Calu3 (cell line): ENCODE measurements at regions not wholly inside any gene's neighbourhood (a gene's known extent, or its start where the extent isn't known, plus 50 kb on each side); places are given as distances from the start of the nearest gene placed in this dataset.
A peak's percentile ranks its signal among the peaks of the same experiment; 100 is the strongest.

ENCODE experiments used
- BruUV-seq: library from RNA; stranded (reverse); fragments of 400-500 nt; replicated peaks from 2 replicates; lab custom pipeline; 2021; lab: Mats Ljungman, UMichigan
- CTCF ChIA-PET: fragments of 300-600 bp; sonication (Branson Sonifier 250); formaldehyde crosslinking; loops from one replicate; lab custom pipeline; 2022; ENCODE audit warnings: antibody characterized with exemption; lab: Charles Lee
- DNase-seq: peaks from one replicate; pipeline ENCODE4 v3.0.0; 2022
- H3K27ac Mint-ChIP-seq: one replicate; pipeline ENCODE4 v1.8.0; 2022; ENCODE audit warnings: mixed read lengths; ENCODE audit not compliant: unreplicated experiment
- H3K27me3 Mint-ChIP-seq: one replicate; pipeline ENCODE4 v1.8.0; 2022; ENCODE audit warnings: mixed read lengths; ENCODE audit not compliant: unreplicated experiment
- H3K36me3 Mint-ChIP-seq: one replicate; pipeline ENCODE4 v1.8.0; 2022; ENCODE audit warnings: mild to moderate bottlenecking, moderate library complexity, mixed read lengths; ENCODE audit not compliant: insufficient read depth, unreplicated experiment
- H3K4me1 Mint-ChIP-seq: one replicate; pipeline ENCODE4 v1.8.0; 2022; ENCODE audit warnings: mild to moderate bottlenecking, low read depth, mixed read lengths; ENCODE audit not compliant: unreplicated experiment
- H3K4me3 Mint-ChIP-seq: one replicate; pipeline ENCODE4 v1.8.0; 2022; ENCODE audit warnings: mild to moderate bottlenecking, low read depth, moderate library complexity, mixed read lengths; ENCODE audit not compliant: unreplicated experiment
- H3K9me3 Mint-ChIP-seq: one replicate; pipeline ENCODE4 v1.8.0; 2022; ENCODE audit warnings: low read depth, mixed read lengths; ENCODE audit not compliant: unreplicated experiment
- CTCF ChIP-seq: fragments of 200-600 bp; IDR thresholded peaks from one replicate; pipeline ENCODE4 v1.8.0; 2022; ENCODE audit warnings: antibody characterized with exemption; ENCODE audit not compliant: unreplicated experiment
- intact Hi-C: fragments of 100-400 bp; cut with micrococcal nuclease; formaldehyde crosslinking; loops from one replicate; pipeline ENCODE4 v1.10.0; 2022; ENCODE audit not compliant: unreplicated experiment

- Mint-ChIP-seq H3K9me3 (no peaks in the 10 kb centered on the region), H3K36me3 (no peaks in the 10 kb centered on the region), H3K4me3 (no peak overlapping the region), H3K27me3 (no peaks in the 10 kb centered on the region), H3K27ac (no peak overlapping the region), H3K4me1 (no peaks in the 10 kb centered on the region)
- intact Hi-C loops, result loop anchor here (10.0 kb wide), 1 partner anchor 985 kb away; no protein-coding TSS in a partner anchor
- CTCF ChIA-PET, result no interaction called here
- no peak for DNase-seq
- TF ChIP-seq CTCF, result no peak
- no TSS peak for BruUV-seq
These were observed 57.9 kb upstream of the SYPL1 start for GRCh38 chr7:106169821-106170610.

GRCh38 chr7:106167439-106168136, 55.5 kb upstream of the SYPL1 start:
- H3K4me1 Mint-ChIP-seq, result no peaks in the 10 kb centered on the region
- CTCF ChIA-PET, result interaction anchor here (0.9 kb wide), 1 partner anchor 431 kb away, joined by 3 read pairs; no protein-coding TSS in a partner anchor
- H3K36me3 Mint-ChIP-seq, result no peaks in the 10 kb centered on the region
- BruUV-seq, result no TSS peak
- H3K9me3 Mint-ChIP-seq, result peaks cover 4% of the 10 kb centered on the region
- no peak for TF ChIP-seq CTCF
- no peak overlapping the region for H3K27ac Mint-ChIP-seq
- H3K27me3 Mint-ChIP-seq, result no peaks in the 10 kb centered on the region
- no peak for DNase-seq
- no peak overlapping the region for H3K4me3 Mint-ChIP-seq
- intact Hi-C loops, result no loop called here

- peak; percentile 63 for DNase-seq
- no peak overlapping the region for H3K4me3 Mint-ChIP-seq
- peak; percentile 77 for TF ChIP-seq CTCF
- no peaks in the 10 kb centered on the region for H3K27me3 Mint-ChIP-seq
- peaks cover 4% of the 10 kb centered on the region for H3K9me3 Mint-ChIP-seq
- H3K4me1 Mint-ChIP-seq, result no peaks in the 10 kb centered on the region
- BruUV-seq, result no TSS peak
- no peak overlapping the region for H3K27ac Mint-ChIP-seq
- CTCF ChIA-PET, result interaction anchor here (0.9 kb wide), 1 partner anchor 432 kb away, joined by 3 read pairs; no protein-coding TSS in a partner anchor
- intact Hi-C loops, result no loop called here
- H3K36me3 Mint-ChIP-seq, result no peaks in the 10 kb centered on the region
These were observed 54.7 kb upstream of the SYPL1 start for GRCh38 chr7:106166651-106167342.

GRCh38 chr7:106165337-106165736, 53.2 kb upstream of the SYPL1 start:
- DNase-seq, result no peak
- intact Hi-C loops, result no loop called here
- Mint-ChIP-seq H3K36me3 (no peaks in the 10 kb centered on the region), H3K27me3 (no peaks in the 10 kb centered on the region), H3K4me1 (no peaks in the 10 kb centered on the region), H3K9me3 (peaks cover 6% of the 10 kb centered on the region), H3K27ac (no peak overlapping the region), H3K4me3 (no peak overlapping the region)
- CTCF ChIA-PET, result interaction anchor here (0.6 to 0.7 kb wide), 2 partner anchors 58 to 307 kb away, joined by 4 read pairs; no protein-coding TSS in a partner anchor
- TF ChIP-seq CTCF, result no peak
- no TSS peak for BruUV-seq
